Activated CD4-positive, alpha-beta T cell treated with anti-CD3 and anti-CD28 coated beads, Interleukin-2, amount 10 ng/mL, durations not matched to agents 24 days and 14 days (primary cell): ENCODE measurements at regions not wholly inside any gene's neighbourhood (a gene's known extent, or its start where the extent isn't known, plus 50 kb on each side); places are given as distances from the start of the nearest gene placed in this dataset.
A peak's percentile ranks its signal among the peaks of the same experiment; 100 is the strongest.

Experiments
- DNase-seq: peaks from one replicate; pipeline ENCODE4 v3.0.0; 2022
- H3K27ac Mint-ChIP-seq: one replicate; pipeline ENCODE4 v1.8.0; 2022; ENCODE audit warnings: mild to moderate bottlenecking, mixed read lengths
- H3K27me3 Mint-ChIP-seq: one replicate; pipeline ENCODE4 v1.8.0; 2022; ENCODE audit warnings: mixed read lengths
- H3K36me3 Mint-ChIP-seq: one replicate; pipeline ENCODE4 v1.8.0; 2022; ENCODE audit warnings: low read depth, mild to moderate bottlenecking, mixed read lengths
- H3K4me1 Mint-ChIP-seq: one replicate; pipeline ENCODE4 v1.8.0; 2021; ENCODE audit warnings: mixed read lengths
- H3K4me3 Mint-ChIP-seq: one replicate; pipeline ENCODE4 v1.8.0; 2022; ENCODE audit warnings: mild to moderate bottlenecking, moderate library complexity, mixed read lengths
- H3K9me3 Mint-ChIP-seq: one replicate; pipeline ENCODE4 v1.8.0; 2021; ENCODE audit warnings: mixed read lengths
- intact Hi-C: fragments of 100-400 bp; cut with micrococcal nuclease; formaldehyde crosslinking; loops from one replicate; pipeline ENCODE4 v1.15.1; 2023

DNA sequence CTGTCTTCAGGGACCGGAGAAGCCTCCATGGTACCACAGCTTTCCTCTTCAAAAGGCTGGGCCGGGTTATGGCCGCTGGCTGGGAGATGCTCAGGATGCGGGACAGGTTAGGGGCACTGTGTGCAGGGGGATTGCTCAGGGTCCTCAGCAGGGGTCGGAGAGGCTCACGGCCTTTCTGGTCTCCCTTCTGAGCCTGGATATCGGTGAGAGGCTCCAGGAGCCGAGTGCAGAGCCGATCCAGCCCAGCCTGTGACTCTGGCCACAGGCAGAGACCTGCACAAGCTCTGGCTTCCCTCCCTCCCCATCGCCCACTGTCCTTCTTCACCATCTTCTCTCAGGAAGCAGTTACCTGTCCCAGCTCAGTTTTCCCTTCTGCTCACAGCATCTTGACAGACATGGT lies 306.0 kb downstream of the ZNF536 start:
- Mint-ChIP-seq H3K4me1 (no peaks in the 10 kb centered on the region), H3K27me3 (peaks cover 4% of the 10 kb centered on the region), H3K36me3 (no peaks in the 10 kb centered on the region), H3K27ac (no peak overlapping the region), H3K4me3 (no peak overlapping the region), H3K9me3 (no peaks in the 10 kb centered on the region)
- intact Hi-C loops: no loop called here
- no peak for DNase-seq

- H3K4me1 Mint-ChIP-seq: no peaks in the 10 kb centered on the region
- H3K27ac Mint-ChIP-seq: no peak overlapping the region
- H3K36me3 Mint-ChIP-seq: no peaks in the 10 kb centered on the region
- H3K27me3 Mint-ChIP-seq: peaks cover under 1% of the 10 kb centered on the region
- H3K9me3 Mint-ChIP-seq: no peaks in the 10 kb centered on the region
- DNase-seq: no peak
- intact Hi-C loops: no loop called here
- no peak overlapping the region for H3K4me3 Mint-ChIP-seq
These were observed 305.5 kb downstream of the ZNF536 start for GRCh38 chr19:30677702-30678101.

DNA sequence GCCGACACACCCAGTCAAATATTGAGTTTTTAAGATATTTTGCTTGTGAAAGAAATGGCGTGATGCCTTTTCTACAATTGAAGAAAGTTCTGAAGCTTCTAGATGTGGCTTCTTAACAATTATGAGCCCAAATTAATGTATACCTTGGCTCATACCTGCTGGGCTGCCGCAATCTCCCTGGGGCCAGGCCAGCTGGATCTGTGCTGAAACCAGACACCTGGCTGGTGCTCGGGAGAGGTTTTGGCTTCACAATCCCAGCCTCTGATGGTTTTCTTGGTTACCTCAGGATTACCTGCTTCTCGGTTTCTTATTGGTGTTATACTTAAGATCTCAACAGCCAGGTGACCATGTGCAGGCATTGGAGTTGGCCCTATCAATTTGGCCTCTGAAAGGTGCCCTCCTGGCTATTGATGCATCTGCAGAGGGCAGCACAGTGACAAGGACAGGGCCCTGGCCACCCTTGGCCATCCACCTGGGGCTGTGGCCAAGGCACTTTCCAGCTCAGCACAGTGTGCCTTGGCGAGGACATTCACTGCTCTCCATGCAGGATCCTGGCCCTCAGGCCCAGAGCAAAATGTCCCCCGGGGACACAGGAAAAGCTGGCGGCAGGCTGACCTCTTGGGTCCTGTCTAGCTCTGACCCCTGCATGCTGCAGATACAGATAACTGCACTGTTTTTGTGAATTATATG lies 305.0 kb downstream of the ZNF536 start:
- H3K27ac Mint-ChIP-seq: no peak overlapping the region
- no peaks in the 10 kb centered on the region for H3K36me3 Mint-ChIP-seq
- intact Hi-C loops: no loop called here
- no peak overlapping the region for H3K4me3 Mint-ChIP-seq
- H3K4me1 Mint-ChIP-seq: no peaks in the 10 kb centered on the region
- no peak for DNase-seq
- no peaks in the 10 kb centered on the region for H3K9me3 Mint-ChIP-seq
- H3K27me3 Mint-ChIP-seq: no peaks in the 10 kb centered on the region

DNA sequence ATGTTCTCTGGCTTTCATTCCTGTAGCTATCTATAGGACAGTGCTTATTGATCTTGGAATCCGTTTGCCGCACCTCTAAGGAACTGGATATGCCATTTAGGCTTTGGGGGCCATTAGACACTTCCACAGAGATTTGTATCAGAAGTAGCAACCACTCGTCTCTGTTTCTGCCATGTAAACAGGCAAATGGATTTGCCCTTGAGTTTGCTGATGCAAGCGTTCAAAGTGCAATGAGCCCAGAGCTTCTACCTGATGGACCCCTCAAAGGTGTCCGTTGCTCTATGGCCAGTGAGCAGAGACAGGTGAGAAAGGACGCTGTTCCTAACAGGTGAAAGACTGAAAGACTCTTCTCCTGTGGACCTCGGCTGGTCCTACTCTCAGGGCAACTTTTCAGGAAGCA lies 302.9 kb downstream of the ZNF536 start:
- Mint-ChIP-seq H3K9me3 (no peaks in the 10 kb centered on the region), H3K4me3 (no peak overlapping the region), H3K27me3 (no peaks in the 10 kb centered on the region), H3K36me3 (no peaks in the 10 kb centered on the region), H3K4me1 (no peaks in the 10 kb centered on the region), H3K27ac (no peak overlapping the region)
- intact Hi-C loops: no loop called here
- no peak for DNase-seq

DNA sequence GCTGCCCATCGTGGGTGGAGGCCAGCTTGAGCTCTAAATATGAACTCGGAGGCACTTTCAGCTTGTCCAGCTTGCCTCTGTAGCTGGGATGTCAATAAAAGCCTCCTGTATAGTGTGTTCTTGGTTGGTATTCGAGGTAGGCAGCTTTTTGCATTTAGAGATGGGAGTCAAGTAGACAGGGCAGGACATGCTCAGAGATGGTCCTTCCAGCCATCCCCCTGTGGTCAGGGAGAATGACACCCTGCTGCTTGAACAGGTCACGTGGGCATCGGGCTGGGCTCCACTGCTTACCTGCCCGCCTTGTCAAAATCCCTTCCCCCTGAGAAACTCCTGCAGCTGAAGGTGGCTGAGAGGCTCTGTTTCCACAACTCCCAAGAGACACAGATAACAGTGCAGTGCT lies 302.5 kb downstream of the ZNF536 start:
- no peak for DNase-seq
- H3K27ac Mint-ChIP-seq: no peak overlapping the region
- no peaks in the 10 kb centered on the region for H3K27me3 Mint-ChIP-seq
- H3K4me3 Mint-ChIP-seq: no peak overlapping the region
- no peaks in the 10 kb centered on the region for H3K9me3 Mint-ChIP-seq
- no peaks in the 10 kb centered on the region for H3K4me1 Mint-ChIP-seq
- no peaks in the 10 kb centered on the region for H3K36me3 Mint-ChIP-seq
- intact Hi-C loops: no loop called here

DNA sequence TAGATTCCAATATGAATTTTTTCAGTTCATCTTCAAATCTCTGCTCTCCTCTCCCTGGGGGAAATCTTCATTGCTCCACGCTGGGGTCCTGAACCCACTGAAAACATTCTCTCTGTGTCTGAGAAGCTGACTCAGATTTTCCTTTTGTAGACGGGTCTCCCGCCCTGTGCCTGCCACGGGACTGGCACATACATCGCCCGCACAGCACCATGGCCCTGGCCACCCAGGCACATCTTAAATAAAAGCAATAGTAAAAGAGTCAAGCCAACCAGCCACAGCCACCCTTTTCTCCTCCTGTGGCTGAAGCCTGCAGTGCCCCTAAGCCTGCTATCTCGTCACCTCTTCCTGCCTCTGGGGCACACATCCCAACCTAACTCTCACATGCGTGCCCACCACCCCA lies 301.2 kb downstream of the ZNF536 start:
- no peaks in the 10 kb centered on the region for H3K9me3 Mint-ChIP-seq
- DNase-seq: no peak
- no peaks in the 10 kb centered on the region for H3K27me3 Mint-ChIP-seq
- H3K4me3 Mint-ChIP-seq: no peak overlapping the region
- H3K27ac Mint-ChIP-seq: no peak overlapping the region
- no peaks in the 10 kb centered on the region for H3K36me3 Mint-ChIP-seq
- intact Hi-C loops: no loop called here
- H3K4me1 Mint-ChIP-seq: no peaks in the 10 kb centered on the region

DNA sequence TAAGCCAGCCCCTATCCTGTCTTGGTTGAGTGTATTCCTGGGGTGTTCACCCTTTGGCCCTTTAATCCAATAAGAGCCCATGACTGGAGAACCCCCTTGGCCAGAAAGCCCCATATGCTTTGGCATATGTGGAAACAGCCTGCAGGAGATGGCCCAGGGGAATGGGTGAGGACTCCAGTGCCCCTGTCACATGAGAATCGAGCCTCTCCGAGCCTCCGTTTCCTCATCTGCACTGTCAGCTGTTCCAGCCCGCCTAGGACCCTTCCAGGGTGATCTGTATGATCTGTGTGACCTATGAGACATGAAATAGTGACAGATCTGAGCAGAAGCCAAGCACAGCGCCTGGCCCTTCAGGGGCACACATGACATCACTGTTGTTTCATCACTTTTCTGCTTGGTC lies 300.7 kb downstream of the ZNF536 start:
- Mint-ChIP-seq H3K4me3 (no peak overlapping the region), H3K27me3 (no peaks in the 10 kb centered on the region), H3K4me1 (no peaks in the 10 kb centered on the region), H3K36me3 (no peaks in the 10 kb centered on the region), H3K9me3 (no peaks in the 10 kb centered on the region), H3K27ac (no peak overlapping the region)
- intact Hi-C loops: no loop called here
- DNase-seq: no peak

DNA sequence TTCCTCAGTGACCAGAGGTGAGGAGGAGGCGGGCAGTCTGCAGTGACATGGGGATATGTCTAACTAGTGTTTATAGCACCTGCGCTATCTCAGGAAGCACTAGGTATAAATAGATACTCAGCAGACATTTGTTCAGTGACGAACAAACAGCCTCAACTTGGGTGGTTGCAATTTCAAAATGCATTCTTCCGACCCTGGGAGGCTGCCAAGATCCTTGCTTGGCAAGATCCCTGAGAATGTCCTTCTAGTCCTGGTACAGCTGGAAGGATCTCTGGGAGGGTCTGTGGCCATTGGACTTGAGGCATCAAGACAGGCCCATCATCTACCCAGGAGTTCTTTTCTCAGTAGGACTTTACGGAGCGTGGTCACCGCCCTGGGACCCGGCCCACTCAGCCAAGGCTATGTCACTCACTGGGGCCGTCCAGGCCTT lies 299.5 kb downstream of the ZNF536 start:
- no peaks in the 10 kb centered on the region for H3K27me3 Mint-ChIP-seq
- H3K4me3 Mint-ChIP-seq: no peak overlapping the region
- H3K36me3 Mint-ChIP-seq: no peaks in the 10 kb centered on the region

GRCh38 chr19:30671367-30671619 lies 299.1 kb downstream of the ZNF536 start:
- Mint-ChIP-seq H3K27ac (no peak overlapping the region), H3K4me1 (peaks cover under 1% of the 10 kb centered on the region), H3K9me3 (no peaks in the 10 kb centered on the region), H3K4me3 (no peak overlapping the region), H3K27me3 (peaks cover under 1% of the 10 kb centered on the region), H3K36me3 (no peaks in the 10 kb centered on the region)
- no peak for DNase-seq
- intact Hi-C loops: no loop called here

More for the DNA sequence above, 299.5 kb downstream of the ZNF536 start:
- DNase-seq: no peak
- no peaks in the 10 kb centered on the region for H3K4me1 Mint-ChIP-seq
- intact Hi-C loops: no loop called here
- H3K27ac Mint-ChIP-seq: no peak overlapping the region
- H3K9me3 Mint-ChIP-seq: no peaks in the 10 kb centered on the region

GRCh38 chr19:30670562-30671366 lies 298.6 kb downstream of the ZNF536 start:
- no peak for DNase-seq
- Mint-ChIP-seq H3K4me1 (peaks cover 2% of the 10 kb centered on the region), H3K27me3 (peaks cover 2% of the 10 kb centered on the region), H3K9me3 (no peaks in the 10 kb centered on the region), H3K36me3 (no peaks in the 10 kb centered on the region), H3K27ac (no peak overlapping the region), H3K4me3 (no peak overlapping the region)
- intact Hi-C loops: no loop called here

DNA sequence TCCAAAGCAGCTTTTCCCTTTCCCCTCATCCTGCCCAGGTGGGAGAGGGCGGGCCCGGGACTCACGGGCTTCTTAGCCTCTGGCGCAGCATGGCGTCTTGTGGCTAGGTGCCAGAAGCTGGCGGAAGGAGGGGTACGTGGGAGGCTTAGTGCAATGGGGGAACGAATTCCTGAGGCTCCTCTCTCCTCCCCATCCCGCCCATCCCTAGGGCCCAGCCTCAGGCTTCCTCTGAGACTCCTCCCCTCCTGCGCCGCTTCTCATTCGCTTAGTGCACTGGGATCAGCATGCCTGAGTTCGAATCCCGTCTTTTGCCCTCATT lies 297.8 kb downstream of the ZNF536 start:
- DNase-seq: no peak
- Mint-ChIP-seq H3K27me3 (peaks cover 2% of the 10 kb centered on the region), H3K4me3 (no peak overlapping the region), H3K27ac (no peak overlapping the region), H3K9me3 (no peaks in the 10 kb centered on the region), H3K4me1 (peaks cover 2% of the 10 kb centered on the region), H3K36me3 (no peaks in the 10 kb centered on the region)
- intact Hi-C loops: no loop called here

DNA sequence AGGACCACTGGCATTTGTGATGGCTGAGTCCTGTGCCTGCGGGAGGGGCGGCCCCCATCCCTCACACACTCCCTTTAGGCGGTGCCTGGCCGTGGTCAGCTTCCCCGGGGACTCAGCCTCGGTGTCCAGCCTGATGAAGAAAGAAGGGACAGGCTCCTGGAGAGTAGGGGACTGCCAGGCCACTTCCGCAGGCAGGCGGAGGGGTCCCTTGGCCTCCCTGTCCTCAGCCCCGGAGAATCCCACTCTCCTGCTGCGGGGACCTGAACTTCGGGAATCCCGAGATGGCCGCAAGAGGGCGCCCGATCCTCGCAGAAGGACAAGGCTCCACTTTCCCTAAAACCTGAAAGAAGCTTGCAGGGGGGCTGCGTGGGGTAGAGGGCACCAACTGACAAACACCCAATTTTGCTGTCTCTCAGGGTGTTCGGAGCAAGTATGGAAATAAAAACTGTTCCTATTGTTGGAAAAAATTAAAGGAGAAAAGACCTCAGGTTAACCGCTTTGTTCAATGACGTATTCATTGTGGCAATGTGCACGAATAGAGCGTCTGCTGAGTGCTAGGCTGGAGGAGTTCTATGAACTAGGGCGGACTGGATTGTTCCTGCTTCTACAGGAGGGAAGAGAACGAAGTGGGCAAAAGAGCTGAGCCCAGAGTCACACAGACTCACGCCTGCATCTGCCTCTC lies 297.3 kb downstream of the ZNF536 start:
- H3K9me3 Mint-ChIP-seq: no peaks in the 10 kb centered on the region
- H3K4me3 Mint-ChIP-seq: no peak overlapping the region
- H3K36me3 Mint-ChIP-seq: no peaks in the 10 kb centered on the region
- peaks cover 2% of the 10 kb centered on the region for H3K27me3 Mint-ChIP-seq
- peaks cover 2% of the 10 kb centered on the region for H3K4me1 Mint-ChIP-seq
- DNase-seq: peak; percentile 83
- intact Hi-C loops: loop anchor here (5.0 kb wide), 2 partner anchors 688 to 1553 kb away; no protein-coding TSS in a partner anchor
- no peak overlapping the region for H3K27ac Mint-ChIP-seq

GRCh38 chr19:30668521-30669155 lies 296.5 kb downstream of the ZNF536 start:
- DNase-seq: no peak
- intact Hi-C loops: loop anchor here (5.0 kb wide), 2 partner anchors 689 to 1554 kb away; no protein-coding TSS in a partner anchor

GRCh38 chr19:30667746-30668145 lies 295.6 kb downstream of the ZNF536 start:
- Mint-ChIP-seq H3K27me3 (peaks cover 8% of the 10 kb centered on the region), H3K27ac (no peak overlapping the region), H3K4me3 (no peak overlapping the region), H3K4me1 (peaks cover 2% of the 10 kb centered on the region), H3K9me3 (no peaks in the 10 kb centered on the region), H3K36me3 (no peaks in the 10 kb centered on the region)
- no peak for DNase-seq
- intact Hi-C loops: loop anchor here (5.0 kb wide), 2 partner anchors 690 to 1555 kb away; no protein-coding TSS in a partner anchor

More at GRCh38 chr19:30668521-30669155, 296.5 kb downstream of the ZNF536 start:
- Mint-ChIP-seq H3K9me3 (no peaks in the 10 kb centered on the region), H3K27me3 (peaks cover 5% of the 10 kb centered on the region), H3K36me3 (no peaks in the 10 kb centered on the region), H3K27ac (no peak overlapping the region), H3K4me1 (peaks cover 2% of the 10 kb centered on the region), H3K4me3 (no peak overlapping the region)
